GM19035 (cell line): ENCODE measurements at regions not wholly inside any gene's neighbourhood (a gene's known extent, or its start where the extent isn't known, plus 50 kb on each side); places are given as distances from the start of the nearest gene placed in this dataset.
"Not testable (repeated sequence)": the region's sequence is repeated elsewhere in the genome, so short reads cannot be mapped to it uniquely, and the experiment has no call there.

Experiments
- ATAC-seq: cut with Tn5 transposase; IDR thresholded peaks from one replicate; pipeline ENCODE4 v1.9.1; 2021; ENCODE audit not compliant: unreplicated experiment

- ATAC-seq, result no peak
Observed at GRCh38 chr4:188432328-188432727, 293.1 kb downstream of the TRIML1 start.

DNA sequence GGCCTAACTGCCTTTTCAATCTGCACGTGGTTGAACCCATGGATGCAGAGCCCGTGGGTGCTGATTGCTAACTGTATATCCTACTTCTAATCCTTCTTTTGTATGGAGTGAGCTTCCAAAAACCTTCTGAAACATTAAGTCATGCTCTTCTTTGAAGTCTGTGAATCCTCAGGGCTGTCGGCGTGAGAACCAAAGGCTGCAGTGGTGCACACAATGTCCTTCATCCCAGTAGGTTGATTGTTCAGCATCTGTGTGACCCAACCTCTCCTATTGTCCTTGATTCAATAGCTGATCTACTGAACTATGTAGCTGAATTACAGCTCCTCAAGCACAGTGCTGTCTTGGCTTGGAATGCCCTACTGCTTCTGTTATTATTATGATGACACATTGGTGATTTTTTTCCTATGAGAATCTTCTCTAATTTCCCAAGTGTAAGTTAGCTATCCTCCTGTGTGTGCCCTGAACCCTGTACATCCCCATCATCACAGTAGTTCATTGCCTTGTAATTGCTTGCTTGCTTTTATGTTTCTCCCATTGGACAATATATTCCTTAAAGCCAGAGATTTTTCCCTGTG is 294.6 kb downstream of the TRIML1 start:
- no peak for ATAC-seq

GRCh38 chr4:188434643-188435042 is 295.4 kb downstream of the TRIML1 start:
- ATAC-seq, result no peak

DNA sequence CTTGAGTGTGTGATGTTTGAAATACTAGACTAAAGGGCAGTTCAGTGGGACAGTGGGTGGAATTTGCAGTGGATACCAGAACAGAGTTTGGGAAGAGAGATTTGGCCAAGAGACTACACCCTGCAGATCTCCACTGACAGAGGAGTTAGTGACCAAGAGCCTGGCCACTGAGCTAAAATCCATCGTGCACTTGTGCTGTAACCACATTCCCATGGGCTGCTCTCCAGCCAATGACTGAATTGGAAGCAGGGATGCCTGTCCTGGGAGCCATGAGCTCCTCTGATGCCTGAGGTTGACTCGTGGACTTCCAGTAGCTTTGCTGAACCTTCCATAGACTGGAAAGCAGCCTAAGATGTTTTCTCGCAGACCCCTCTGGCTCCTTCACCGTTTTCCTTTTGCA is 296.1 kb downstream of the TRIML1 start:
- no peak for ATAC-seq

GRCh38 chr4:188437535-188437934 is 298.3 kb downstream of the TRIML1 start:
- ATAC-seq, result no peak

- ATAC-seq, result not testable (repeated sequence)
Observed at GRCh38 chr4:188438391-188438824, 299.2 kb downstream of the TRIML1 start.

GRCh38 chr4:188439641-188440311 is 300.5 kb downstream of the TRIML1 start:
- ATAC-seq, result no peak

DNA sequence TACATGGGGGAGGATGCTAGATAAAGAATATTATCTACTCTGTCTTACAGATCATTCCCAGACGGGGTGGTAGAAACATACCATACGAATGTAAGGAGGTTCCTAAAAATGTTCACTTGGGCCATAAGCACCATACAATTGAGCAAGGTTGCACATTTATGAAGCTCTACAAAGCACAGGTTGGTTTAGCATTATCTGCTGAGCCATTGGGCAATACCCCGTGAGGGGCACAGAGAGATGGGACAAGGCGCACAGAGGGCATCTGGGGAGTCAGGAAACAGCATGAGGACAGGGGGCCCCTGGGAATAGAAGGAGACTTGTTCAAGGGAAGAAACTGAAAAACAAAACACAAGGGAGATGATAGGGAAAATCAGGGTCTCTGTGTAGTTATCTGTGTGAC is 305.3 kb downstream of the TRIML1 start:
- no peak for ATAC-seq

DNA sequence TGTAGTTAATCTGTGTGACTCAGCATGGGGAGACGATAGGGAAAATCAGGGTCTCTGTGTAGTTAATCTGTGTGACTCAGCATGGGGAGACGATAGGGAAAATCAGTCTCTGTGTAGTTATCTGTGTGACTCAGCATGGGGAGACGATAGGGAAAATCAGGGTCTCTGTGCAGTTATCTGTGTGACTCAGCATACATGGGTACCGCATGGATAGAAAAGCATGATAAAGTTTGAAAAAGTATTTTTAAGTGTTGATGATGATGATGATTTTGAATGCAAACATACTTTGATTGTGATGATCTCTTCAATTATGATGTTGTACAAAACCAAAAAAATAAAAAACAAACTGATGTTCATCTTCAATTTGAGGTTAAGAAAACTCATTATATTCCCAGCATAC is 309.8 kb downstream of the TRIML1 start:
- ATAC-seq, result not testable (repeated sequence)

DNA sequence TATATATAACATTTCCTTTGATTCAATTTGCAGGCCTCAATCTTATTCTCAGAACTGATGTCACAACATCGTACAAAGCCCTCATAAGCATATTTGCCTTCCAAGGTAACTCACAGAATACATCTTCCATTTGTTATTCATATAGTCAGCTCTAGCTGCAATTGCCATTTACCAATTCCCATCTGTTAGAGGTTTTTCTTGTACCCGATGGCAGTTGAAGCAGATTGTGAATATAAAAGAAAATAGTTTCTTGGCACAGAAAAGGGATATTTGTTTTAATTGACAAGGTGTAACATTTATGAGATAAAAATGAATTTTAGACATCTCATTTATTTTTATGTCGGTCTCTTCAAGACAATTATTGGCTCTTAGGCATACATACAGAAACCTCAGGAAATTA is 311.3 kb downstream of the TRIML1 start:
- no peak for ATAC-seq

DNA sequence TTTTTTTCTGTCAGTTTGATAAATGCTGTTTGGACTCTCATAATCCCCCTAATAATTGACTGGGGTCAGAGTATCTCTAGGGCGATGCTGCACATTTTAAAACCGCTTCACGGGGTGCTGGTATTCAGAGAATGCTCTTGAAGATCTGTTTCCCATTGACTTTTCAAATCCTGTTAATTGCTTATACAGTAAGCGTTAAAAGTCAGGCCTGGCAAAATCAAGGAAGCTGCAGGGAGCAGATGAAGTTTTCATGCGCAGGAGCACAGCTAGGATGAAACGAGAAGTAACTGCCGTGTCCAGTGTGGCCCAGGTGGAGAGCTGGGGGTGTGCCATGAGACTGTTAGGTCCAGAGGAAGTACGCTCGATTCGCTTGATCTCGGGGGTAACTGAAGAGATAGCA is 312.9 kb downstream of the TRIML1 start:
- no peak for ATAC-seq

DNA sequence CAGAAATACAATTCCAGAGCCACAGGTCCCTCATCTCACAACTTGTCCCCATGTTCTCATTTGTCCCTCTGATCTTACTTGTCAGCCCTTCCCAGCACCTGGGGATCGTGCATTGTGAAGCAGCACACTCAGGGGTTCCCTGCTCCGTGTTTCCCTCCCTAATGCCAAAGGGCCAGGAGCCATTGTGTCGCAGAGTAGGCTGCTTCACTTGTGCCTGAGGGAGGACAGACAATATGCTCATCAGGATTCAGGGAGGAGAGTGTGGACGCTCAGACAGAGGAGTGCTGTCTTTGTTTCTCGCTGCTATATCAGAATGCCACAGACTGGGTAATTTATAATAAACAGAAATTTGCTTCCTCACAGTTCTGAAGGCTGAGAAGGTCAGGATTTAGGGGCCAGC is 315.3 kb downstream of the TRIML1 start:
- ATAC-seq, result no peak

- no peak for ATAC-seq
Observed at GRCh38 chr4:188455062-188455752, 316.0 kb downstream of the TRIML1 start.

DNA sequence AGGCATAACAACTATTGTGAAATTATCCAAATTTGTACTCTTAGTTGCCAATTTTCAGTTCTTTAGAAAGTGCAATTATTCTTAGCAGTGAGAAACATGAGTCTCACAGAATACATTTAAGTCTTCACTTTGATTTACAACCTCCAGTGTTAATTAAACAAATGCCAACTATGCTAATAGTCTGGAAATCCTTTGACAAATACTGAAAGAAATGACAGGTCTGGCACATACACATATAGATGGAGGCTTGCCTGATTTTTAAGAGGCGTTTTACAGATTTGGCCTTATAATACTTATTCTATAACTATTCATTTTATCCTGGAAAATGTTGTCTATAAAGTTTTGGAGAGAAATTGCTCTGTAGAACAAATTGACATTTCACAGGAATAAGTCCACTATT is 320.1 kb downstream of the TRIML1 start:
- no peak for ATAC-seq

DNA sequence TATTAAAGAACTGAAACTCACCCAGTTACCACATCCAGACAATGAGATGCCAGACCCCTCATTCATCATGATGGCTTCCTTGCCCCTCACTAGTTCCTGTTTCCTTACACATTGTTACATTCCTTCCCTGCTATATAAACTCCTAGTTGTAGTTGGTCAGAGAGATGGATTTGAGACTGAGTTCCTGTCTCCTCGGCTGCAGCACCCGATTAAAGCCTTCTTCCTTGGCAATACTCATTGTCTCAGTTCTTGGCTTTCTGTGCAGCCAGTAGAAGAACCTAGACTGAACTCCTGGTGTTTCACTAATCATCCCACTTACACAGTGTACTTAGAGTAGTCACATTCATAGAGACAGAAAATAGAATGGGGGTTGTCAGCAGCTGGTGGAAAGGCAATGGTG is 324.7 kb downstream of the TRIML1 start:
- no peak for ATAC-seq

GRCh38 chr4:188466001-188466400 is 326.8 kb downstream of the TRIML1 start:
- no peak for ATAC-seq

- no peak for ATAC-seq
Observed at GRCh38 chr4:188484256-188484655, 345.0 kb downstream of the TRIML1 start.

GRCh38 chr4:188485906-188486305 is 346.7 kb downstream of the TRIML1 start:
- ATAC-seq, result no peak

GRCh38 chr4:188492886-188493285 is 353.6 kb downstream of the TRIML1 start:
- ATAC-seq, result no peak

DNA sequence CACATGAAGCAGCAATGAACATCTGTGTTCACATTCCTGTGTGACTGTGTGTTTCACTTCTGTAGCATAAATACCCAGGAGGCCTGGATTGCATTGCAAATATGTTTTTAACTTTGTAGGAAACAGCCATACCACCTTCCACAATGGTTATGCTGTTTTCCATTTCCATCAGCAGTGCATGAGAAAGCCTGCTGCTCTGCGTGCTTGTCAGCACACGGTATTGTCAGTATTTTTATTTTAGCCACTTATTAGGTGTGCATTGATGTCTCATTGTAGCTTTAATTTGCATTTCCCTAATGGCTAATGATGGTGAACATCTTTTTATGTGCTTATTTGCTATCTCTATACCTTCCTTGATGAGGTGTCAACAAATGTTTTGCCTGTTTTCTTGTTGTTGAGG is 355.9 kb downstream of the TRIML1 start:
- ATAC-seq, result no peak

GRCh38 chr4:188511431-188511830 is 372.2 kb downstream of the TRIML1 start:
- ATAC-seq, result no peak

DNA sequence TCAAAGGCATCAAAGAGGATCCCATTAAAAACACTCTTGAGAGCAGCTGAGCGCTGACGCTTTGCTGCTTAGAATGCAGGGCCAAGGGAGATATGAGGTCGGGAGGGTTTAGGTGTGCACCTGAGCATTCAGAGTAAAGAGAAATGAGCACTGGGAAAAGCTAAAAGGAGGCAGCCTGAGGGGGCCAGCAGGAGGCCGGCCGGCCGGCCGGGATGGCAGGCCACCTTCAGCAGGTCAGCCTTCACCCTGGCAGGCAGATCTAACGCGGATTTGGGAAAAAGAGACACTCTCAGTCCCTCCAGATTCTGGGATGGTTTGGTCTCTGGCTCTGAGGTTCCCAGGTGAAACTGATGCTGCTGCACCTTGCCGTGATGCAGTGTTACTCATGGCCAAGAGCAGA is 393.5 kb downstream of the TRIML1 start:
- no peak for ATAC-seq
